GM18873 (cell line): ENCODE measurements at regions not wholly inside any gene's neighbourhood (a gene's known extent, or its start where the extent isn't known, plus 50 kb on each side); places are given as distances from the start of the nearest gene placed in this dataset.

Experiments
- ATAC-seq: cut with Tn5 transposase; IDR thresholded peaks from one replicate; pipeline ENCODE4 v1.9.1; 2021; ENCODE audit warnings: mild to moderate bottlenecking, moderate library complexity, moderate number of reproducible peaks; ENCODE audit not compliant: unreplicated experiment, low FRiP score

- no peak for ATAC-seq
Observed at GRCh38 chr1:55632058-55632457, 416.9 kb upstream of the USP24 start.

- ATAC-seq = no peak
Observed at GRCh38 chr1:55631509-55631908, 416.3 kb upstream of the USP24 start.

GRCh38 chr1:55626326-55626725, 411.2 kb upstream of the USP24 start:
- no peak for ATAC-seq

- ATAC-seq = no peak
Observed at GRCh38 chr1:55624766-55625165, 409.6 kb upstream of the USP24 start.

- no peak for ATAC-seq
Observed at GRCh38 chr1:55623311-55623710, 408.1 kb upstream of the USP24 start.

- ATAC-seq = no peak
Observed at GRCh38 chr1:55622074-55622473, 406.9 kb upstream of the USP24 start.

GRCh38 chr1:55618199-55618598, 403.0 kb upstream of the USP24 start:
- no peak for ATAC-seq

GRCh38 chr1:55617288-55617982, 402.3 kb upstream of the USP24 start:
- ATAC-seq = no peak

GRCh38 chr1:55612988-55613387, 397.8 kb upstream of the USP24 start:
- ATAC-seq = no peak

- ATAC-seq = no peak
Observed at GRCh38 chr1:55611123-55611522, 396.0 kb upstream of the USP24 start.

GRCh38 chr1:55610203-55610602, 395.0 kb upstream of the USP24 start:
- no peak for ATAC-seq

GRCh38 chr1:55609630-55610029, 394.5 kb upstream of the USP24 start:
- ATAC-seq = no peak

GRCh38 chr1:55605155-55605554, 390.0 kb upstream of the USP24 start:
- ATAC-seq = no peak

- ATAC-seq = no peak
Observed at GRCh38 chr1:55604749-55605148, 389.6 kb upstream of the USP24 start.

- ATAC-seq = no peak
Observed at GRCh38 chr1:55604179-55604578, 389.0 kb upstream of the USP24 start.

- ATAC-seq = no peak
Observed at GRCh38 chr1:55600242-55600641, 385.1 kb upstream of the USP24 start.

GRCh38 chr1:55597910-55598309, 382.7 kb upstream of the USP24 start:
- ATAC-seq = no peak

GRCh38 chr1:55594701-55595100, 379.5 kb upstream of the USP24 start:
- ATAC-seq = no peak

- ATAC-seq = no peak
Observed at GRCh38 chr1:55593298-55593697, 378.1 kb upstream of the USP24 start.

- no peak for ATAC-seq
Observed at GRCh38 chr1:55592122-55592521, 377.0 kb upstream of the USP24 start.

GRCh38 chr1:55589671-55590297, 374.6 kb upstream of the USP24 start:
- ATAC-seq = no peak

GRCh38 chr1:55588309-55588708, 373.1 kb upstream of the USP24 start:
- no peak for ATAC-seq
